Fibroblast of gingiva (primary cell): ENCODE measurements at regions not wholly inside any gene's neighbourhood (a gene's known extent, or its start where the extent isn't known, plus 50 kb on each side); places are given as distances from the start of the nearest gene placed in this dataset.
"Not testable (repeated sequence)": the region's sequence is repeated elsewhere in the genome, so short reads cannot be mapped to it uniquely, and the experiment has no call there.

Source experiments
- DNase-seq: peaks from one replicate; pipeline ENCODE4 v3.0.0-alpha.2; 2011; ENCODE audit warnings: low read depth

DNA sequence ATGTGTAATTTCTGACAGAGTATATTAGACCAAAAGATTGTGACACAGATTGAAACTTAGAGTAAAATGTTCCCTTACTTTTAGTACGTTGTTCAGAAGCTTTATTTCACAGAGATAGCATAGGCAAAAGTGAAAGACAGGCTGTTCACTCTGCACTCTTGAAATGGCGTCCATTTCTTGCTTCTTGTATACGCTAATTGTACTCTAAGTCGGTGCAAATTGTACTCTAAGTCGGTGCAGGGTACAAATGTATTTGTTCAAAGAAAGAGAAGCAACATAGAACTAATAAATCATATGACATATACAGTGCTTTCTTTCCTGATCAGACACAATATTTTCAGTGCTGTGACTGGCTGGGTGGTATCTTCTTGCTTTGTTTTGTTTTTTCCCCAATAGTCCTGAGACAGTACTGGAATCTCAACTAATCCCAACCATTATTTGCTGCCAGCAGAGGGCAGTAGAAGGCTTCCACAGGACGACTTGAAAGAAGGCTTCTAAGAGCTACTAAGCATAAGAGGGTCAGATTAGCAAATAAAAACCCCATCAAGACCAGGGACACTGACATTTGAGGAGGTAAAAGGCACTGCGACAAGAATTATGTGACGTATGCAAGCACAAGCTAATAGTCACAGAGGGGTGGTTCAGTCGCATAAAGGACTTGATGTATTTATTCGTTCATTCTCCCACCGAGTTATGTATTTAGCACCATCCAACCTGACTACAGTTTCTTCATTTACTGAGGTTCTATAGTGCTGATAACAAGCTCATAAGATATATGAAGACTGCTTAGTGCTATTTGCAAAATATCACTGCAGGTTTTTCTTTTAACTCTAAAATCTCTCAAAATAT is 831.8 kb downstream of the TAF11L14 start:
- no peak for DNase-seq

- no peak for DNase-seq
Measured at GRCh38 chr5:18466731-18467130, 832.5 kb downstream of the TAF11L14 start.

- DNase-seq = not testable (repeated sequence)
Measured at GRCh38 chr5:18471791-18472190, 837.5 kb downstream of the TAF11L14 start.

- DNase-seq = no peak
Measured at GRCh38 chr5:18483451-18483850, 849.2 kb downstream of the TAF11L14 start.

DNA sequence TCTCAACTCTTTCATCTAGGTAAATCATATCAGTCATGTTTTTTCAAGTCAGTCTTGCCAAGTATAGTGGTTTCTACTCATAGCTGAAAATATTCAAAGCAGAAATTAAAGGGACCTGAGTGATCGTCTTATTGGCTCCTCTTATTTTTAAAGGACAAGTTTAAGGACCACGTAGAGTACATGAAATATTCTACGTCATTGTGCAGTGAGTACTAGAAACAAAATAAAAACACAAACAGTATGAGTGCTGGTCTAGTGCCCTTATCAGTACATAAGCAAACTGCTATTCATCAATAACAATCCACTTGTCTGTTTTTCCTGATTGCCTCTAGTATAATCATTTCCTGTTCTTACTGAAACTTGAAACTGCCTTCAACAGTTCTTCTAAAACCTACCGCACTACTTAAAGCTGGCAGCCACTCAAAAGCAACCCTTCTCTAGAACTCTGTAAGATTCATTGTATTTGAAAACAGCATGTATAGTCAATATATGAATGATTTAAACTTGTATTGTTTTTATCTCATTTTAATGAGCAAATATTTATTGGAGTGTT is 853.7 kb downstream of the TAF11L14 start:
- no peak for DNase-seq

- no peak for DNase-seq
Measured at GRCh38 chr5:18489703-18490102, 855.4 kb downstream of the TAF11L14 start.

GRCh38 chr5:18491349-18491748 is 857.1 kb downstream of the TAF11L14 start:
- DNase-seq = no peak

DNA sequence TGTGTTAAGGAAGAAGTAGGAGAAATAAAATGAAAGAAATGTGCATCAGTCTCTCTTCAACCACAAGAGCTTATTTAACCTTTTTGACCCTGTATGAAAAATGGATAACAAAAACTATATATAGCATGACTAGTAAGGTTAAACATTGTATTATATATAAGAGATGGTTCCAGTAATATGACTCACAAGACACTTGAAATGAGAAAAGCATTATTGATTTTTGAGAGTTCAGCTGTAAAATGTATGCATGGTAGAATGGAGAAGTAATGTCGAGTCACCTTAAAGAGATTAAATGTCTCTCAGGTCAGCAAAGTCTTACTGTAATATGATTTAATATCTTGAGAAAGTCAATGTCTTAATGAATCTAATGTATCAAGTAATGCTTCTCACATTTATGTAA is 860.9 kb downstream of the TAF11L14 start:
- DNase-seq = no peak

- DNase-seq = no peak
Measured at GRCh38 chr5:18496041-18496440, 861.8 kb downstream of the TAF11L14 start.

DNA sequence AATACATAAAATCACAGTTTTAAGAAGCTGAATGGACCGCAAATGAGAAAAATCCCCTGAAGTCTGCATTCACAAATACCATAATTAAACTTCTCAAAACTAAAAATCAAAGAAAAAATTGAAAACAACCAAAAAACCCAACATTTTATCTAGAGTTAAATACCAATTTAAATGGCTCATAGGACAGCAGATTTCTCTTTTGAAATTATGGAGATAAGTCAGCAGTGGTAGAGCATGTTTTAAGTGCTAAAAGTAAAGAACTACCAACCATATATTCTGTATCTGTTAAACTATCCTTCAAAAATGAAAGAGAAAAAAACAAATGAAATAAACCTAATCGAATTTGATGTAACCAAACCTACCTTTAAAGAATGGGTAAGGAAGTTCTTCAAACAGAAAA is 862.8 kb downstream of the TAF11L14 start:
- no peak for DNase-seq

GRCh38 chr5:18503797-18504328 is 869.6 kb downstream of the TAF11L14 start:
- no peak for DNase-seq

GRCh38 chr5:18507114-18507513 is 872.9 kb downstream of the TAF11L14 start:
- DNase-seq = no peak

- DNase-seq = no peak
Measured at GRCh38 chr5:18517641-18518380, 883.6 kb downstream of the TAF11L14 start.

DNA sequence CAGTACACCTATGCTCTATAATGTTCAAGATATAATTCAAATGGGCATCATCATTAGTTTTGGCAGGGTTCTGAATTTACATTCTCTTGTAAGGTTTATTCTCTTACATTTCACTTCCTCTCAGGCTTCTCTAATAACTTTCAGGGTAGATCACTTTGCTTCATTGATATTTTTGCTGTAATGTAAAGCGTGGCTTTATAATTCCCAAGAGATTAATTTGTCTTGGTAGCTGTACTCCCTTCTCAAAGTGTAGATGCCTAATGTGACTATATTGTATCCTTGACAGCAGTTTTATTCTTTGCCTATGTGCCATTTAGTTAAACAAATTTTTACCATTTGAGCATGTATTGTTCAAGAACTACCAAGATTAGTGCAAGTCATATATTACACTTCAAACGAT is 889.1 kb downstream of the TAF11L14 start:
- no peak for DNase-seq

DNA sequence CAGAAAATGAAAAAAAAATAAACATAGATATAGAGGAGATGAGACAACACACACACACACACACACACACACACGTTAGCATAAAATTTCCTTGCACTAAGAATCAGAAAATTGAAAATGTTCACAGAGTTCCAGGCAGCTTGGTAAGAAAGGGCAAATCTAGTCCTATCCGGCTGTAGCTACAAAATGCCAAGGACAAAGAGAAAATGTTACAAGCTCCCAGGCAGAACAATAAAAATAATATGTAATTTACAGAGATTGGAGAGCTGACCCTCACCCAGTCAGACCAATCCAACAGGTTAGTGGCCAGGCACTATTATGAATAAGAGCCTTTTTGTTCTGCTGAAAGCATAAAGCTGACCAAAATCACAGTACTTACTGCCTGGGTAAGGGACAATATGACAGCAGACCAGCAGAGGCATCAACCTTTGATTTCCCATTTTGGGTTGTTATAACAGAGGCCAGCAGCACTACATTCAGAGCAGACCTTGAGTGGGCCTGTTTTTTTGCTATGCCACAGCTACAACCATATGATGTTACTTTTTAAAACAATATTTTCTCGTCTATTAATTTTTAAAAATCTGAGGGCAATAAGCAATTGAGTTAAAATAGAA is 892.6 kb downstream of the TAF11L14 start:
- DNase-seq = no peak

GRCh38 chr5:18533137-18533536 is 898.9 kb downstream of the TAF11L14 start:
- no peak for DNase-seq

- no peak for DNase-seq
Measured at GRCh38 chr5:18534119-18534518, 899.9 kb downstream of the TAF11L14 start.

GRCh38 chr5:18535753-18536152 is 901.5 kb downstream of the TAF11L14 start:
- DNase-seq = not testable (repeated sequence)

GRCh38 chr5:18544421-18544820 is 910.2 kb downstream of the TAF11L14 start:
- no peak for DNase-seq

DNA sequence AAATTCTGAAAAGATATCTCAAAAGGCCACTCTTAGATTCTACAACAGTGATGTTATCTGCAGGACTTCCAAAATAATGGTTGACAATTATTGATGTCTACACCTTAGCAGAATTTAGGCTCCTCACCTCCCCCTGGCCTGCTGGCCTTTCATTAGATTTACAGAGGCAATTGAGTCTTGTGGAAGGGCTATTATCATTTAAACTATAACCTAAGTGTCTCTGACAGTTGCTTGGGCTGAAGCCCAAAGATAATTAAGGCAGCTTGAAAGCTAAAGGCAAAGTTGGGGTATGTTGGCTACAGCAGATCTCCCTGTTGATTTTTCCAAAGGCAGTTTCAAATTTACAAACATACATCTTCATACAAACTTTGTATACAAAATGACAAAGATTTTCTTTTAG is 912.3 kb downstream of the TAF11L14 start:
- DNase-seq = no peak

DNA sequence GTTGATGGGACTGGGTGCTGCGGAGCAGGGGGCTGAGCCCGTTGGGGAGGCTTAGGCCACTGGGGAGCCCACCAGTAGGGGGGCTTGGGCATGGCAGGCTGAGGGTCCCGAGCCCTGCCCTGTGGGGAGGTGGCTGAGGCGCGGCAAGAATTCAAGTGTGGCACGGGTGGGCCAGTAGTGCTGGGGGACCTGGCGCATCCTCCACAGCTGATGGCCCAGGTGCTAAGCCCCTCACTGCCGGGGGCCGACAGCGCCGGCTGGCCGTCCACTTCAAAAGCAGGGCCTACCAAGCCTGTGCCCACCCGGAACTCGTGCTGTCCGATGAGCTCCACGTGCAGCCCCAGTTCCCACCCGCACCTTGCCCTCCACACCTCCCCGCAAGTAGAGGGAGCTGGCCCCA is 917.5 kb downstream of the TAF11L14 start:
- DNase-seq = no peak

- DNase-seq = no peak
Measured at GRCh38 chr5:18553269-18553668, 919.0 kb downstream of the TAF11L14 start.
